GM06990 (cell line): ENCODE measurements at regions not wholly inside any gene's neighbourhood (a gene's known extent, or its start where the extent isn't known, plus 50 kb on each side); places are given as distances from the start of the nearest gene placed in this dataset.

ENCODE experiments used
- DNase-seq: peaks from one replicate; pipeline ENCODE4 v3.0.0-alpha.2; 2011; ENCODE audit not compliant: insufficient read length; ENCODE audit errors: extremely low read depth
- H3K27me3 ChIP-seq: replicated peaks from 2 replicates; pipeline ENCODE4 v1.6.0; 2011; ENCODE audit warnings: low read length; ENCODE audit not compliant: control insufficient read depth, insufficient read depth
- H3K36me3 ChIP-seq: 2 replicates; pipeline ENCODE4 v1.5.1; 2011; ENCODE audit warnings: low read length; ENCODE audit not compliant: control insufficient read depth, insufficient read depth
- H3K4me3 ChIP-seq: replicated peaks from 2 replicates; pipeline ENCODE4 v1.5.1; 2011; ENCODE audit warnings: low read depth, mild to moderate bottlenecking, control low read depth, low read length
- TF ChIP-seq, protein P1 (sequence below): IDR thresholded peaks from 2 replicates; pipeline ENCODE4 v1.5.1; 2011; ENCODE audit warnings: low read length, control low read depth, mild to moderate bottlenecking, inconsistent platforms; ENCODE audit not compliant: insufficient read depth, poor library complexity, severe bottlenecking

- Histone ChIP-seq H3K27me3 (no peaks in the 10 kb centered on the region), H3K36me3 (no peaks in the 10 kb centered on the region), H3K4me3 (no peak overlapping the region)
- TF ChIP-seq, protein P1, sequence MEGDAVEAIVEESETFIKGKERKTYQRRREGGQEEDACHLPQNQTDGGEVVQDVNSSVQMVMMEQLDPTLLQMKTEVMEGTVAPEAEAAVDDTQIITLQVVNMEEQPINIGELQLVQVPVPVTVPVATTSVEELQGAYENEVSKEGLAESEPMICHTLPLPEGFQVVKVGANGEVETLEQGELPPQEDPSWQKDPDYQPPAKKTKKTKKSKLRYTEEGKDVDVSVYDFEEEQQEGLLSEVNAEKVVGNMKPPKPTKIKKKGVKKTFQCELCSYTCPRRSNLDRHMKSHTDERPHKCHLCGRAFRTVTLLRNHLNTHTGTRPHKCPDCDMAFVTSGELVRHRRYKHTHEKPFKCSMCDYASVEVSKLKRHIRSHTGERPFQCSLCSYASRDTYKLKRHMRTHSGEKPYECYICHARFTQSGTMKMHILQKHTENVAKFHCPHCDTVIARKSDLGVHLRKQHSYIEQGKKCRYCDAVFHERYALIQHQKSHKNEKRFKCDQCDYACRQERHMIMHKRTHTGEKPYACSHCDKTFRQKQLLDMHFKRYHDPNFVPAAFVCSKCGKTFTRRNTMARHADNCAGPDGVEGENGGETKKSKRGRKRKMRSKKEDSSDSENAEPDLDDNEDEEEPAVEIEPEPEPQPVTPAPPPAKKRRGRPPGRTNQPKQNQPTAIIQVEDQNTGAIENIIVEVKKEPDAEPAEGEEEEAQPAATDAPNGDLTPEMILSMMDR = no peak
- no peak for DNase-seq
These were observed 563.1 kb upstream of the JARID2 start for GRCh38 chr6:14682812-14683211.

DNA sequence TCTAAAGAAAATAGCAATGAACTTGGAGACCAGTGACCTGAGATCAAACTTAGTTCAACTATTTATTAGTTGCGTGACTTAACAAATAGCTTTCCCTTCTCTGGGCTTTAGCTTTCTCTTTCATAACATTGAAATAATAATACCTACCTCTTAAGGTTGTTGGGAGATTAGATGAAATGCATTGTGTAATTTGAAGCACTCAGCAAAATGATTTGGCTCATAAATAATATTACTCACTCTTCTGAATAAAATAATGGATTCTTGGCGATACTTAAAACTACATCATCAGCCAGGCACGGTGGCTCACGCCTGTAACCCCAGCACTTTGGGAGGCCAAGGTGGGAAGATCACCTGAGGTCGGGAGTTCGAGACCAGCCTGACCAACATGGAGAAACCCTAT, 556.2 kb upstream of the JARID2 start:
- DNase-seq = no peak
- Histone ChIP-seq H3K4me3 (no peak overlapping the region), H3K27me3 (no peaks in the 10 kb centered on the region), H3K36me3 (no peaks in the 10 kb centered on the region)
- TF ChIP-seq, protein P1 = no peak

GRCh38 chr6:14690120-14691056, 555.5 kb upstream of the JARID2 start:
- no peaks in the 10 kb centered on the region for H3K27me3 ChIP-seq
- DNase-seq = no peak
- TF ChIP-seq, protein P1 = no peak

GRCh38 chr6:14692208-14692607, 553.7 kb upstream of the JARID2 start:
- TF ChIP-seq, protein P1 = no peak
- DNase-seq = no peak
- Histone ChIP-seq H3K36me3 (no peaks in the 10 kb centered on the region), H3K27me3 (no peaks in the 10 kb centered on the region), H3K4me3 (no peak overlapping the region)

More at GRCh38 chr6:14690120-14691056, 555.5 kb upstream of the JARID2 start:
- Histone ChIP-seq H3K36me3 (no peaks in the 10 kb centered on the region), H3K4me3 (no peak overlapping the region)

GRCh38 chr6:14693301-14694192, 552.3 kb upstream of the JARID2 start:
- no peak for DNase-seq
- TF ChIP-seq, protein P1 = no peak

More at GRCh38 chr6:14693301-14694192, 552.3 kb upstream of the JARID2 start:
- no peaks in the 10 kb centered on the region for H3K36me3 ChIP-seq
- no peaks in the 10 kb centered on the region for H3K27me3 ChIP-seq
- H3K4me3 ChIP-seq = no peak overlapping the region
